ENCODE measurements at regions not wholly inside any gene's neighbourhood (a gene's known extent, or its start where the extent isn't known, plus 50 kb on each side); places are given as distances from the start of the nearest gene placed in this dataset.
A peak's percentile ranks its signal among the peaks of the same experiment; 100 is the strongest.

- Mint-ChIP-seq H3K4me3 (ENCODE audit: unreplicated experiment) (no peak overlapping the region), H3K27ac (ENCODE audit: unreplicated experiment) (no peak overlapping the region), H3K27me3 (ENCODE audit: unreplicated experiment) (peaks cover 8% of the 10 kb centered on the region), H3K4me1 (ENCODE audit: unreplicated experiment) (peaks cover 15% of the 10 kb centered on the region), H3K36me3 (ENCODE audit: low read depth, unreplicated experiment) (peaks cover 10% of the 10 kb centered on the region), H3K9me3 (ENCODE audit: unreplicated experiment) (no peaks in the 10 kb centered on the region)
- no peak for DNase-seq (ENCODE audit: low spot score)
- TF ChIP-seq CTCF (IDR thresholded peaks at IDR 0.05; ENCODE audit: unreplicated experiment): no peak
These were observed 119.9 kb upstream of the ARID1B start for GRCh38 chr6:156657296-156657695.

GRCh38 chr6:156654919-156655918 lies 122.0 kb upstream of the ARID1B start:
- H3K4me1 Mint-ChIP-seq (ENCODE audit: unreplicated experiment): peaks cover 19% of the 10 kb centered on the region
- H3K9me3 Mint-ChIP-seq (ENCODE audit: unreplicated experiment): no peaks in the 10 kb centered on the region
- H3K36me3 Mint-ChIP-seq (ENCODE audit: low read depth, unreplicated experiment): peaks cover 10% of the 10 kb centered on the region
- peaks cover 8% of the 10 kb centered on the region for H3K27me3 Mint-ChIP-seq (ENCODE audit: unreplicated experiment)
- TF ChIP-seq CTCF (IDR thresholded peaks at IDR 0.05; ENCODE audit: unreplicated experiment): no peak
- no peak overlapping the region for H3K4me3 Mint-ChIP-seq (ENCODE audit: unreplicated experiment)
- no peak for DNase-seq (ENCODE audit: low spot score)
- no peak overlapping the region for H3K27ac Mint-ChIP-seq (ENCODE audit: unreplicated experiment)

DNA sequence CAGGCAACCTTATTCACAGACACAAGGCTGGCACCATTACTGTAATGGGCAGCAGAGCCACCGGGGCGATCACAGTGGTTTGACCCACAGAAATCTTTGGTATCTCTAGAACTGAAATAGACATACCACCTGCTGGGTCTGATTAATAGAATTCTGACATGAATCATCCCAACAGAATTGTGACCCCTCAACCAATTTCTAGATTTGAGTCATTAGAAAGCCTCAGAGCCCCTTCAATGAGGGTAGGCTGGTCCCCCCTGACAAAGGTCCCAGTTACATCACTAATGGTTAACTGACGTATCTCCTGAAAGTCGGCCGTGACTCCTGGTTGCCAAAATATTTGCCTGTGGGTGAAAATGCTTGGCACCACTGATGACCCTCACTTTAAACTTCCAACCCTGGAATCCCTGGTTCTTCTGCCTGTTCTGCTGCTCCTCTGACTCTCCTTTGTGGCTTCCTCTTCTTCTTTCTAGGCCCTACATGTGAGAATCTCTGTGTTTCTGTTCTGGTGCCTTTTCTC lies 124.9 kb upstream of the ARID1B start:
- TF ChIP-seq CTCF (IDR thresholded peaks at IDR 0.05; ENCODE audit: unreplicated experiment): no peak
- Mint-ChIP-seq H3K27me3 (ENCODE audit: unreplicated experiment) (peaks cover 8% of the 10 kb centered on the region), H3K27ac (ENCODE audit: unreplicated experiment) (no peak overlapping the region), H3K4me3 (ENCODE audit: unreplicated experiment) (no peak overlapping the region), H3K36me3 (ENCODE audit: low read depth, unreplicated experiment) (peaks cover 10% of the 10 kb centered on the region), H3K9me3 (ENCODE audit: unreplicated experiment) (no peaks in the 10 kb centered on the region), H3K4me1 (ENCODE audit: unreplicated experiment) (peaks cover 16% of the 10 kb centered on the region)
- DNase-seq (ENCODE audit: low spot score): no peak

- no peak for DNase-seq (ENCODE audit: low spot score)
- Mint-ChIP-seq H3K9me3 (ENCODE audit: unreplicated experiment) (no peaks in the 10 kb centered on the region), H3K27ac (ENCODE audit: unreplicated experiment) (no peak overlapping the region), H3K27me3 (ENCODE audit: unreplicated experiment) (peaks cover 8% of the 10 kb centered on the region), H3K4me3 (ENCODE audit: unreplicated experiment) (no peak overlapping the region), H3K4me1 (ENCODE audit: unreplicated experiment) (peaks cover 16% of the 10 kb centered on the region), H3K36me3 (ENCODE audit: low read depth, unreplicated experiment) (peaks cover 10% of the 10 kb centered on the region)
- TF ChIP-seq CTCF (IDR thresholded peaks at IDR 0.05; ENCODE audit: unreplicated experiment): no peak
These were observed 125.7 kb upstream of the ARID1B start for GRCh38 chr6:156651486-156651885.

DNA sequence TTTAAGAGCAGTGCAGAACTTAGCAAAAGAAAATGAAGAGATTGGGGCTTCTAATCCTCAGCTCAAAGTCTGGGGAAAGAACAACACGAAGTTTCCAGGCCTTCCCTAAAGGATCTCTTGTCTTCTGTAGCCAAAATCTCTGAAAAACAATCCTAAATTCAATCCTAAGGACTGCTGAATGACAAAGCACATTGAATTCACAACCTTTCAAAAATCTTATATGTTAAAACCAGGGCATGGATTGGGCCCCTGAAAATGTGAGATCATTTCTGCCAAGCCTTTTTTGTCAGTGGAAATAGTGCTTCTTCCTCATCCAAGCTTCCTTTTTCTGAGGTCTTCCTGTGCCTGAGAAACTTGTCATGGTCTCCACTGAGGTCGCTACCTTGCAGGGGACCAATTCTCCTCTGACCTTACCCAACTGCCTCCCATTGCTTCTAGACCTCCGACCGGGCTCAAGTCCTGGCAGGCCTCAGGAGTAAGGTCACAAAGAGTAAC lies 126.2 kb upstream of the ARID1B start:
- Mint-ChIP-seq H3K27ac (ENCODE audit: unreplicated experiment) (peak overlapping the region; percentile 80), H3K27me3 (ENCODE audit: unreplicated experiment) (peaks cover 7% of the 10 kb centered on the region), H3K9me3 (ENCODE audit: unreplicated experiment) (no peaks in the 10 kb centered on the region), H3K4me3 (ENCODE audit: unreplicated experiment) (no peak overlapping the region), H3K36me3 (ENCODE audit: low read depth, unreplicated experiment) (peaks cover 10% of the 10 kb centered on the region), H3K4me1 (ENCODE audit: unreplicated experiment) (peaks cover 16% of the 10 kb centered on the region)
- DNase-seq (ENCODE audit: low spot score): no peak
- TF ChIP-seq CTCF (IDR thresholded peaks at IDR 0.05; ENCODE audit: unreplicated experiment): no peak

All from endothelial cell (in vitro differentiated cells).